ENCODE measurements at regions not wholly inside any gene's neighbourhood (a gene's known extent, or its start where the extent isn't known, plus 50 kb on each side); places are given as distances from the start of the nearest gene placed in this dataset.

DNA sequence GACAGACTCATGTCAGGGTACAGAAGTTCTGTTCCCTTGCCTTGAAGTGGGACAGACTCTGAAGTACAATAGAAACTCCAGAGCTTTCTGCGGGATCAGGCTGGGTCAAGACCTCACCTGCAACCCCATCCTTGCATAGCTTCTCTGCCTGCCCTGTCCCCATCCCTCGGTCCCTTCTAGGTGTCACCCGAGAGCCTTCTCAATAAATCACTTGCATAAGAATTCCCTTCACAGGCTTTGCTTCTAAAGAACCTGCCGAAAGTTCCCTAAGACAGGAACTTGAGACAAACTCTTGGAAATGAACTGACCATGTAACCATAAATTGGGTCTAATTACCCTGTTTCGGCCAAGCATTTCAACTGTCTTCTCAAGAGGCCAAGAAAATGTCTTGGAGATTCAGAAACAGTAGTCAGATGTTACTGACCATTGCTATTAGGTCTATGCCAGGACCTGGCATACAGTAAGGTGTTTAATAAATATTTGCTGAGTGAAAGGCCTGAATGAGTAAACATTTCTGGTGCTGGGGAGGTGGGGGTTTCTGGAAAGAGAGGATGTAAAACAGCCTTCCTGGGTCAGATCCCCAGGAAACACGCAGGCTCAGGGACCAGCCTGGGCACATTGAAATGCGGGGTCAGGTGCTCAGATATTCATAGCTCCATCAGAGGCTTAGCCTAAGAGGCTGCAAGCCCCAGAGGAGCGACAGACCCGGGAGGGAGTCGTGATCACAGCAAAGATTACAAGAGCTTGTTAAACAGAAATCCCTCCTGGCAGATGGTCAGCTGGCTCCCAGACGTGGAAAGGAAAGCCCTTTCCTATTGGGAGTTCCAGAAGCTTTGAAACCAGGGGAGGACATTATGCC is 226.2 kb upstream of the LHX5 start:
- in situ Hi-C loops (cut with HindIII; ENCODE audit: low pct_ligation_motif_present, low pct_unique_long_range_greater_than_20kb, low sequenced_read_pairs), result no loop called here

DNA sequence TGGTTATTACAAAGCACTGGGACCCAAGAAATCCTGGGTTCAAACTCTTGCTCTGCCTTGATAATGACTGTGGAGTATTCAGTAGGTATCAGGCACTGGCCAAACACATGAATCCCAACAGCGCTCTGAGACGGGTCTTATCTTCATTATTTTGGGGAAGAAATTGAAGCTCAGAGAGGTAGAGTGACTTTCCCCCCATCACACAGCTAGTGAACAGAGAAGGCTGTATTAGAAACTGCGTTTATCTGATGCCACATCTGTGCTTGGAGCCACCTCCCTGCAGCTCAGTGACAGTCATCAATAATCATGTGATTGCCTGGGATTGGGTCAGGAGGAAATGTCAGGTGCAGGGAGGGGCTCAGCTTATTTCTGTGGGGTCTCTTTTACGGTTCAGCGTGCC is 225.4 kb upstream of the LHX5 start:
- DNase-seq, result no peak
- in situ Hi-C loops (cut with HindIII; ENCODE audit: low pct_ligation_motif_present, low pct_unique_long_range_greater_than_20kb, low sequenced_read_pairs), result no loop called here

More for the DNA sequence above, 226.2 kb upstream of the LHX5 start:
- DNase-seq, result no peak

DNA sequence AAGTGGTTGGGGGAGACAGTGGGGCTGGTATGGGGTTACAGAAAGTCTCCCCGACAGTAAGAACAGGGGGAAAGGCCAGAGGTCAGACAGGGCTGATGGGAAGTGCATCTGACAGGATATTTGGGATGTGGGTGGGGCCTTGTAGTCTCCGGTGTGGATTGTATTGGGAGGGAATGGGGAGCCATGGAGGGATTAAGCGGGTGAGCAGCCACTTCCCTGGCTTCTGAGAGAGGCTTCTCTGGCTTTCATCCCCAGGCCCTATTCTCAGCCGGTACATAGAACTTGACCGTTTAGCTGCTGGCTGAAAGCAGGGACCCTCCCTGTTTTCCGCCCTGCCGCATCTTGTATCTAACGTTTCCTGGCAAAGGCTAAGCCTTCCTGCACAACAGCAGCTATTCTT is 222.0 kb upstream of the LHX5 start:
- DNase-seq, result no peak
- in situ Hi-C loops (cut with HindIII; ENCODE audit: low pct_ligation_motif_present, low pct_unique_long_range_greater_than_20kb, low sequenced_read_pairs), result no loop called here

DNA sequence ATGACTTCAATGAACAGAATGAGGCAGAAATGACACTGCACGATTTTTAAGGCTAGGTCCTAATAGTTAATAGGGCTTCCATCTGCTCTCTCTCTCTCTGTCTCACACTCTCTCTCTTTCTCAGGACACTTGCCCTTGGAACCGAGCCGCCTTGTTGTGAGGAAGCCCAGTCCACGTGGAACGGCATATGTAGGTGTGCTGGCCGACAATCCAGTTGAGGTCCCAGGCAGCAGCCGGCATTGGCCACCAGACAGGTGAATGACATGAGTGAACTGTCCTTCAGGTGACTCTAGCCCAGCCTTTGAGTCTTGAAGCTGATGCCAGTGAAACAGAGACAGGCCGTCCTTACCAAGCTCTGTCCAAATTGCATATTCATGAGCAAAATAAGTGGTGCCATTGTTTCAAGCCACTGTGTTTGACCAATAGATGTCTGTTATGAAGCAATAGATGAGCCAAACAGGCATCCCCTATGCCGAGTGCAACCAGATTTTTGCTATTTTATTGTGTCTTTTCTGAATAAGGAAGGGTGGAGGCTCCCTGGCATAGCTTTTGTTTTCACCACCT is 217.5 kb upstream of the LHX5 start:
- DNase-seq, result no peak
- in situ Hi-C loops (cut with HindIII; ENCODE audit: low pct_ligation_motif_present, low pct_unique_long_range_greater_than_20kb, low sequenced_read_pairs), result no loop called here

- in situ Hi-C loops (cut with HindIII; ENCODE audit: low pct_ligation_motif_present, low pct_unique_long_range_greater_than_20kb, low sequenced_read_pairs), result no loop called here
- DNase-seq, result no peak
These were observed 216.6 kb upstream of the LHX5 start for GRCh38 chr12:113688313-113688712.

- DNase-seq, result no peak
- in situ Hi-C loops (cut with HindIII; ENCODE audit: low pct_ligation_motif_present, low pct_unique_long_range_greater_than_20kb, low sequenced_read_pairs), result no loop called here
These were observed 213.5 kb upstream of the LHX5 start for GRCh38 chr12:113684908-113685782.

GRCh38 chr12:113684053-113684907 is 212.6 kb upstream of the LHX5 start:
- no peak for DNase-seq
- in situ Hi-C loops (cut with HindIII; ENCODE audit: low pct_ligation_motif_present, low pct_unique_long_range_greater_than_20kb, low sequenced_read_pairs), result no loop called here

DNA sequence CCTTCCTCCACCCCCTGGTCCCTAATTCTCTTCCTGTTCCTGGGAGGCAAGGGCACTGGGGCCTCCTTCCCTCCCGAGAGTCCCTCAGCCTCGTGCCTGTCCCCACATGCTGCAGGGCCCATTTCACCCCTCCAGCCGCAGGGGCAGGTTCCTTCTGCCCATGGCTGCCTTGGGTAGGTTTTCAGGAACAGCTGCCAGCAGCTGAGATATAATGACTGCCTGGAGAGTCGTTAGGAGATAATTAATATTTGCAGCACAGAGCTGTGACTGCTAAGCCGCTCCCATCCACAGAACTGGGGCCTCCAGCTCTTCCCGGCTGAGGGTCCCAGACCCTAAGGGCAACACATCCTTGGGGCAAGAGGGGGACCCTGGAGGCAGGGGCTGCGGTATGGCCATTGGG is 211.9 kb upstream of the LHX5 start:
- in situ Hi-C loops (cut with HindIII; ENCODE audit: low pct_ligation_motif_present, low pct_unique_long_range_greater_than_20kb, low sequenced_read_pairs), result no loop called here
- no peak for DNase-seq

- in situ Hi-C loops (cut with HindIII; ENCODE audit: low pct_ligation_motif_present, low pct_unique_long_range_greater_than_20kb, low sequenced_read_pairs), result no loop called here
These were observed 209.2 kb upstream of the LHX5 start for GRCh38 chr12:113680868-113681267.

DNA sequence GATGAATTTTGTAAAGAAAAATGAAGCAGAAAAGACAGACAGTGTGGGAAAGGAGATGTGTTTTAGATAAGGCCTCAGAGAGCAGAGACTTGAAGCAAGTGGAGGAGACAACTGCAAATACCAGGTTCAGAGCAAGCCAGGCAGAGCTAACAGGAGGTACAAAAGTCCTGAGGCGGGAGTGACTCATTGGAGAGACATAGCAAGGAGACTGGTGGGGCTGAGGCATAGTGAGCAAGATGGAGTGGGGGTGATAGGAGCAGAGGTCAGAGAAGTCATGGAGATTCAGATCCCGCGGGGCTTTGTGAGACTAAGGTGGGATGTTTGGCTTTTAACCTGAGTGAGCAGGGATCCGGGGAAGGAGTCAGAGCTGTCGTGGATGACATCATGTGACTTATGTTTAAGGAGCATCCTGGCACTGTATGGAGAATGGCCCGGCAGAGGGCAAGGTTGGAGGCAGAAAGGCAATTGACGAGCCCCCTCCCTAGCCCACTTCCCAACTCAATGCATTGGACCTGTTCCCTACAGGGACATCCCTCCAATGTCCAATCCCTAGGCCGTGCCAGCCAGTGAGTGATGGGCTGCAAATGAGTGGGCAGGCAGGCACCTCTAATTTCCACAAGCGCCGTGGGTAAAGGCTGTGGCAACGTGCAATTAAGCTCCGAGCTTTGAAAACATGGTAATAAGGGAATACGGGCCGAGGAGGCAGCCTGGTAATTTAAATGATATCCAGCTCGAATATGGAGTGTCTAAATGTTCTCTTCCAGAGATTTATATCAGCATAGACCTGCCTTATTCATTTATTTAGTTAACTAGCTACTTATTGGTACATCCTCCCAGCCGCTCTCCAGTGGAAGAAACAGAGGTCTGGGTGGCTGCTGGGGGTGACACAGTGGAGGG is 206.8 kb upstream of the LHX5 start:
- in situ Hi-C loops (cut with HindIII; ENCODE audit: low pct_ligation_motif_present, low pct_unique_long_range_greater_than_20kb, low sequenced_read_pairs), result no loop called here

More at GRCh38 chr12:113680868-113681267, 209.2 kb upstream of the LHX5 start:
- DNase-seq, result no peak

GRCh38 chr12:113676547-113676946 is 204.9 kb upstream of the LHX5 start:
- DNase-seq, result no peak
- in situ Hi-C loops (cut with HindIII; ENCODE audit: low pct_ligation_motif_present, low pct_unique_long_range_greater_than_20kb, low sequenced_read_pairs), result no loop called here

More for the DNA sequence above, 206.8 kb upstream of the LHX5 start:
- DNase-seq, result no peak

- in situ Hi-C loops (cut with HindIII; ENCODE audit: low pct_ligation_motif_present, low pct_unique_long_range_greater_than_20kb, low sequenced_read_pairs), result no loop called here
- DNase-seq, result no peak
These were observed 204.4 kb upstream of the LHX5 start for GRCh38 chr12:113676117-113676516.

GRCh38 chr12:113674996-113675395 is 203.3 kb upstream of the LHX5 start:
- in situ Hi-C loops (cut with HindIII; ENCODE audit: low pct_ligation_motif_present, low pct_unique_long_range_greater_than_20kb, low sequenced_read_pairs), result no loop called here
- no peak for DNase-seq

DNA sequence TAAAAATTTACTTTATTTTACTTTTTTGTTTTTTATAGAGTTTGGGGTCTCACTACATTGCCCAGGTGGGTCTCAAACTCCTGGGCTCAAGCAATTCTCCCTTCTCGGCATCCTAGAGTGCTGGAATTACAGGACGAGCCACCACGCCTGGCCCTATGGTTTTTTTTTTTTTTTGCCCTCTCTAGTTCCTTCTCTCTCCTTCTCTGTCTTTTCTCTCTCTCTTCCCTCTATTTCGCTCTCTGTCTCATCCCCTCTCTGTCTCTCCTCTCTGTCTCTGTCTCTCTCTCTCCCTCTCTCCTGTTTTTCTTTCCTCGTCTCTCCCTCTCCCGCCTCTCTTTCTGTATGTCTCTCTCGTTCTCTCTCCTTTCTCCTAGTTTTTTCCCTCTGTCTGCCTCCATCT is 202.6 kb upstream of the LHX5 start:
- no peak for DNase-seq
- in situ Hi-C loops (cut with HindIII; ENCODE audit: low pct_ligation_motif_present, low pct_unique_long_range_greater_than_20kb, low sequenced_read_pairs), result no loop called here

DNA sequence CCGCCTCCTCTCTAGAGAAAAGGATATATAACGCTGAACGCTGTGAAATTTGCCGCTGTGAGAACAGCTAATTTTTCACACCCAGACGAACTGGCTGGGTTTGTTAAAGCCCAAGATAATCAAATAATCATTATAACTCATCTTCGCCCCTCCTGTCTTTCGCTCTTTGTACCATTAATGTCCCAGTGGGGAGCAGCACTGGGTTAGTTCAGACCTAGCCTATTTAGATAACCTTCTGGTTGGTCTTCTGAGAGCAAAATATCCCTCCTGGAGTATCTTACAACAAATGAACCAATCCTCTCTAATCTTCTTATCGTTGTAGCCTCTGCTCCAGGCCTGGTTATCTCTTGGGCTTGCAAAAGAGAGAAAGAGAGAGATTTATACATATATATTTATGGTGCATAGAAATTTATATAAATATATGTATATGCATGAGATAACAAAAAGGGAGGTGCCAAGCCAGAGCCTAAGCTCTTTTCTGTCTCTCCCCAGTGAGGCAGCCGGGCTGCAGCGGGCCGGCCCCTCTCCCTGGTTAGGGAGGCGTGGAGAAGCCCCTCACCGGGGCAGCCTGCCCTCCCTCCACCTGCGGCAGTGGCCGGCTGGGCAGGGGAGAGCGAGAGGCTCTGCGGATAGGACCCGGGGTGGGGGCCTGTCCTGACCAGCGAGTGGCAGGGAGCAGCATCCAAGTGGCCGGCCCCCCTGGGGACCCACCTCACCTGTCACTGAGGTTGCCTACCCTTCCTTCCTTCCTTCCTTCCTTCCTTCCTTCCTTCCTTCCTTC is 202.0 kb upstream of the LHX5 start:
- in situ Hi-C loops (cut with HindIII; ENCODE audit: low pct_ligation_motif_present, low pct_unique_long_range_greater_than_20kb, low sequenced_read_pairs), result no loop called here
- no peak for DNase-seq

- in situ Hi-C loops (cut with HindIII; ENCODE audit: low pct_ligation_motif_present, low pct_unique_long_range_greater_than_20kb, low sequenced_read_pairs), result no loop called here
- DNase-seq, result no peak
These were observed 199.1 kb upstream of the LHX5 start for GRCh38 chr12:113670742-113671141.
